ENCODE measurements at regions not wholly inside any gene's neighbourhood (a gene's known extent, or its start where the extent isn't known, plus 50 kb on each side); places are given as distances from the start of the nearest gene placed in this dataset.
"Not testable (repeated sequence)": the region's sequence is repeated elsewhere in the genome, so short reads cannot be mapped to it uniquely, and the experiment has no call there.

GRCh38 chr3:177457204-177457603 lies 259.9 kb upstream of the TBL1XR1 start:
- DNase-seq (ENCODE audit: low spot score): not testable (repeated sequence)

DNA sequence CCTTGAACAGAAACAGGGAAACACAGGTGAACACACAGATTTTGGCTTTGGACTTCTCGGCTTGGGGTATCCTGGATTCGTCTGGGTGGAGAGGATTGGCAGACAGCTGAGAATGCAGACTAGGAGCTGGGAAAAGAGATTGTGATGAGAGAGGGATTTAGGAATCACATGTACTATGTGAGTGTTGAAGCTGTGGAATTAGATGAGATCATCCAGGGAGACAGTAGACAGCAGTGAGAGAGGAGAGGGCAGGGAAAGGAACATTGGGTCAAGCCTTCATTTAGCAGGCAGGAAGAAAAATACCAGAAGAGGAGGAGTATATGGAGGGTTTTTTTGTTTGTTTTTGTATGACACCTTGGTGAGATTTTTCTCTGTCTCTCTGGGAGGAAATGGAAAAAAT lies 262.1 kb upstream of the TBL1XR1 start:
- DNase-seq (ENCODE audit: low spot score): no peak

DNA sequence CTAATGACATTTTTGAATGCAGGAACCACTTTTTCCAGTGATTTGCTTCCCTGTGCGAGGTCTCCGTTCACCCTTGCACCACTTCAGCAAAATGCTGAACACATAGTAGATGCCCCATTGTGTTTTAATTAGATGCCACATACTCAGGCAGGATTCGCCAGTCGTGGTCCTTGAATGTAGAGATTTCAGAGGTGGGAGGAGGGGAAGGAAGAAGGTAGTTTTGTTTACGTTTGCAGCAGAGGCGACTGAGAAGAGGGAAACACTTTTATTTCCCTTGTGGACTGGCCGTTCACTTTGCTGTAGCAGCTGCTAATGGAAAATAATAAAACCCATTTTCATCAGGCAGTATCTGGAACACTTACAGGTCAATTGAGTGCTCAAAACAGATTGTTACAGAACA lies 262.8 kb upstream of the TBL1XR1 start:
- DNase-seq (ENCODE audit: low spot score): no peak

DNA sequence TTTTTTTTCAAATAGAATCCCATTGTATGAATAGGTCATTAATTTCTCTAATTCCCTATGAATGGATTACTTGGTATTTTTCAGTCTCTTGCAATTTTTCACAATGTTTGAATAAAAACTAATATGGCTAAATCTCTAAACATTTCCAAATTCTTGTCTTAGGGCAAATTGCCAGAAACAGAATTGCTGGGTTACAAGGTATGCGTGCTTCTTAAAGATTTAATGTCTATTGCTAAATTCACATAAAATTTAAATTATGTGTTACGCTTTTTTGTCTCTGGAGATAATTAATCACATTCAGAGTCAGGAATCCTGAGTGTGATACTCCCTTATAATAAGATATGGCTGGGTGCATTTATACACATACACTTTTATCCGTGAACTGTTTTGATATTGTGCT lies 264.5 kb upstream of the TBL1XR1 start:
- DNase-seq (ENCODE audit: low spot score): no peak

GRCh38 chr3:177463341-177463740 lies 266.1 kb upstream of the TBL1XR1 start:
- not testable (repeated sequence) for DNase-seq (ENCODE audit: low spot score)

DNA sequence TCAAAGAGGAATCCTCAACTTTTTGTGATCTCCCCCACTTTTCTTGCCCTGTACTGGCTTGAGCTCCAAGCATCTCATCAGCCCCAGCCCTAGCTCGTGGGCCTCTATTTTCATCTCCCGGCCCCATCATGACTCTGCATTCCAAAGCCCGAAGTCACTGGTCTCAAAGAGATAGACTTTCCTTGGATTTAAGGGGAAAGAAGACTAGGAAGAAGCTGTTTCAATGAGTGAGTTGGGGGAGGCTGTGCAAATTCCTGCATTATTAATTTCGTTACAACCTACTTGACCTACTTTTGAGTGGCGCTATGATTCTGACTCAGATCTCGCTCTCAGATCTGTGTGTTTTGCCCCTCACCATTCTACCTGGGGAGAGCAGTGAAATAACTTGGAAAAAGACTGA lies 266.6 kb upstream of the TBL1XR1 start:
- no peak for DNase-seq (ENCODE audit: low spot score)

GRCh38 chr3:177464392-177465256 lies 267.3 kb upstream of the TBL1XR1 start:
- DNase-seq (ENCODE audit: low spot score): no peak

DNA sequence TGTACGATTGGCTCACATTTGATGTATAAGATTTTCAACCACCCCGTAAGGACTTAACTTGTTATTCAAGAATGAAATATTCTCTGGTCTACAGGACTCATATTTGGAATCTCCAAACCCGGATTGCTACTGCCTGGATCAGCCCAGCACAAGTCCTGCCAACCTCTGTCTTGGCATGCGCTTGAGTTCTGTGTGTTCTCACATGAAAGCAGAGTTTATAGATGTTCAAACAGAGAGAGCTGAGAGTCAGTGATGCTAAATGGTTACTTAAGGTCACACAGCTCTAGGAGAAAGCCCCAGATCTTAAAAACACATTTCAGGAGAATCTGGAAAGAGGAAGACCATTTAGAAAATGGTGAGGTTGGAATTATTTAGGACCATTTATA lies 268.0 kb upstream of the TBL1XR1 start:
- DNase-seq (ENCODE audit: low spot score): no peak

DNA sequence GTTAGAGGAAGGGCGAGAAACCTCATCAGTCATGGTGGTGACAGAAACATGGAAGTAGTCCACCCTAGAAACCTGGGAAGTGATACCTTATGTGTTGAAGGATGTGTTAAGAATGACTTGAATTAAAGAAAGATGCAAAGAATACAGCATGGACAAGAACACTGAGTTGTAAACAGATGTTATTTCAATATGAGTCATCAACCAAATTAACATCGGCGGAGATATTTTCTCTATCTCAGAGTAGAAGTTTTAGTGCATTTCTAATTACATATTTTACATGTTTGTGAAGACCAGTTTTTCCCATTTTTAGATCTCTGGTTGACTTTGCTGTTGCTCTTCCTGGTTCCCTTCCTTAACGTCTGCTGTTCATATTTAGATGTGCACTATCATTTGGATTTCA lies 268.8 kb upstream of the TBL1XR1 start:
- no peak for DNase-seq (ENCODE audit: low spot score)

DNA sequence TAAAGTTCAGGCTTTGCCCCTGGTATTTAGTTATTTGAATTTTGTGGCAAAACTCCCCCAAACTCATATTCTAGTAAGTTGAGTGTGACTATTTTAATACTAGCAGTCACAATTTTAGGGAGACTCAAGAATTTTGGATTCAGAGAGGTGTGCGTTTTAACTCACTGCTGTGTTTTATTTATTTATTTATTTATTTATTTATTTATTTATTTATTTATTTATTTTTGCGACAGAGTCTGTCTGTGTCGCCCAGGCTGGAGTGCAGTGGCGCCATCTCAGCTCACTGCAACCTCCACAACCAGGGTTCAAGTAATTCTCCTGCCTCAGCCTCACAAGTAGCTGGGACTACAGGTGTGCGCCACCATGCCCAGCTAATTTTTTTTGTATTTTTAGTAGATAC lies 269.3 kb upstream of the TBL1XR1 start:
- not testable (repeated sequence) for DNase-seq (ENCODE audit: low spot score)

DNA sequence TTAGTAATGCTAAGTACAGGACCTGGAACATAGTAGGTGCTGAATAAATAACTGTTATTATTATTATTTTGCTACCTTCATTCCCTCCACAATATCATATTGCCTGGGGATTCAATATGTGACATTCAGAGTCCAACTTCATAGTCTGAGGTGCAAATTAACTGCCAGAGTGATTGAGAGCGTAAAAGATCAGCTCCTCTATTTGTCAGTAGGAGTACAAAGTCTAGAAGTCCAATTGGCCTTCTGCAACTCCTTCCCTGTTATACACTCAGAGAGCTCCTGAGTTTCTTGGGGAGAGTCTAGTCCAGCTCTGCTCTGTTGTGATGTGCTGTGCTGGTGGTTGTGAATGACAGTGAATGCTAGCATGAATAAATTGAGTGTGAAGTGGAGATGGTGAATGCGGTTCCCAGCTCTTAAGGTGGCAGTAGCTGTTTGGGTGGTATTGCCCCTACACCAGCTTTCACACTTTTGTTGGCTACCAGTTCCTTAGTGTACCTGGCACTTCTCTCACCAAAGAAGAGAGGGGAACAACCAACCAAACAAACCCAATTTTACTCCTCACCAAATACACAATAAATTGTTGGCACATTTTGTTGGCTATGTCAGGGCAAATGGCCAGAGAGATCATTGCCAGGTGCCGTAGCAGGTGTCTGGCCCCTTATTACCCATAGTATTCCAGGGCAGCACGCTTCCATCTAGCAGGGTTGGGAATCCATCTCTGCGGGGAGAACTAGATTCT lies 270.1 kb upstream of the TBL1XR1 start:
- DNase-seq (ENCODE audit: low spot score): no peak

- no peak for DNase-seq (ENCODE audit: low spot score)
These were observed 271.0 kb upstream of the TBL1XR1 start for GRCh38 chr3:177468331-177468730.

DNA sequence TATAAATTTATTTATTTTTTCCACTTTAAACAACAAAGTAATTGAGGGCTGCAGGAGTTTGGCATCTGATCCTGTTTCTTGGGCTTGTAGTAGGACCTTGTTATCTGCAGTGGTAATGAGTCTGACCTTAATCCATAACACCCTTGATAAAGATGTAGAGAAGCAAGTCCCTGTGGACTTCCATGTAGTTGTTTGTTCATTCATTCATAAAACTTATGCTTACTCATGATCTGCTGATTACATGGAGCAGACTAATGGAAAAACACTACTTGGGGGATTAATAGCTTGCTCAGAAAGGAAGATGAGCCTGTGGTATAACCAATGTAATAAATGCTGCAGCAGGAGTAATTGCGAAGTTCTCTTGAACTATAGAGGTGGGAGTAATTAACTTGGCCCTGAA lies 271.5 kb upstream of the TBL1XR1 start:
- DNase-seq (ENCODE audit: low spot score): no peak

GRCh38 chr3:177469216-177469615 lies 271.9 kb upstream of the TBL1XR1 start:
- DNase-seq (ENCODE audit: low spot score): no peak

DNA sequence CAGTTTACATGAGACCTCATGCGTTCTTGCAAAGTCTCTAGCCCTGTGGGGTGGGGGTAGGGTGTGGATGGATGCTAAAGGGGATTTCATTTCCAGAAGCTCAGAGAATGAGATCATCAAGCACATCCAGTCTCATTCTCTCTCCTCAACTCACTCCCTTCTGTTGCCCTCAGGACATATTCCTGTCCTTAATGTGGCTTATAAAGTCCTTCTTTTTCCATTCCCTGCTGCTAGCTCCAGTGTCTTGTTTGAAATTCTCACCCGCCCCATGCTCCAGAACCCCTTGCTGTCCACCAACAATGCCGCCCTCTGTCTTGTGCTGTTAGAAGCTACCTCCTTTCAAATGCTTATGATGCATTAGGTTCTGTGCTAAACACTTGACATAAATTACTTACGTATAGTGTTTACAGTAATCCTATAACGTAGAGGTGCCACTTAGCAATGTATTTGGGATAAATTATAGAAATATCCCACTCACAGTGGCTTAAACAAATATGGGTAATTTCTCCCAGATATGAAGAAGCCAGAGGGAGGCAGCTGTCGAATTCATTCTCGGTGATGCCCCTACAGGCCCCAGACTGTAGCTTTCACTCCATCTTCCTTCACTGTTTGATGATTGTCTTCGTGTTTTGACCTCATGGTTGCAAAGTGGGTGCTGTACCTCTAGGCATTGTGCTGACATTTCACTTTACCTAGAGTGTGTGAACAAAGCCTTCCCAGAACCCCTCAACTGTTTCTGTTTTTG lies 273.1 kb upstream of the TBL1XR1 start:
- DNase-seq (ENCODE audit: low spot score): no peak

GRCh38 chr3:177471733-177472480 lies 274.6 kb upstream of the TBL1XR1 start:
- no peak for DNase-seq (ENCODE audit: low spot score)

GRCh38 chr3:177473184-177473583 lies 275.9 kb upstream of the TBL1XR1 start:
- no peak for DNase-seq (ENCODE audit: low spot score)

GRCh38 chr3:177473903-177474302 lies 276.6 kb upstream of the TBL1XR1 start:
- no peak for DNase-seq (ENCODE audit: low spot score)

DNA sequence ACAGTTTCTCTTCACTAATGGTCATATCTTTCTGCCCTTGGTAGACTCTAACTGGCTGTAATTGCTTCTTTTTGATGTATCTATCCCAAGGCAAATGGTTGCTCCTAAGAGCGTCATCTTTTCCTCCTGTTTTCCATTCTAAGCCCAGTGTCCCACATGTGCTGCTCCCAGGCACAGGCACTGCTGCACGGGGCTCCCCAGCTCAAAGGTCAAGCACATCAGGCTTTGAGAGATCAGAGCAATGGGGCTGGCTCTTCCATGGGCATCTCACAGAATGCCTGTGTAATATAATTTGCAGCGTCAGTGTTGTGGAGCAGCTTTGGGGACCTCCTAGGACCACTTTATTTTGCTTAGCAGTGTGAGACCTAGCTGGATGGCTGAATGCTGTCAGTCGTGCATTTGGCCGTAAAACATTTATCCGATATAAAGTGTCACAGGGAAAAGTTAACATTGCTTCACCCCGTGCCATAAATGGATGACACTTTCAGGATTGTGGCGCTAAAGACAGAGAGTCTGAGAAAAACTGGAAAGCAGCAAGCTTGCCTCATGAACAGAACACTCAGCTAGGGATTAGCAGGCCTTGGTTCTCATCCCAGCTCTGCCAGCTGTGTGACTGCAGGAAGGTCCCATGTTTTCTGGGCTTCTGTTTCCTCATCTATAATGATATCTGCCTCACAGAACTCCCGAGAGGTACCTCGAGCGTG lies 277.5 kb upstream of the TBL1XR1 start:
- no peak for DNase-seq (ENCODE audit: low spot score)

DNA sequence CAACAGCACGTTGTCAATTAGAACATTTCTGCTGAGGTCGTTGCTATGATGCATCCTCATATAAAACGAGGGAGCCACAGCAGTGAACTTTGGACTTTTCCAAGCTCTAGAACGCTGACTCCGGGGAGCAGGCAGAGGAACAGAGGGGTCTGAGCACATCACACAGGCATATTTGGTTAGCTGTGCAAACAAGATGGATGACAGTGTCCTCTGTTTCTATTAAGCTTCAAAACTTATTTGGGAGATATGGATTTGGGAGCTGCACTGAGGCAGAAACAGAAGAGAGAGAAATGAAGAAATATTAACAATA lies 278.0 kb upstream of the TBL1XR1 start:
- no peak for DNase-seq (ENCODE audit: low spot score)

- no peak for DNase-seq (ENCODE audit: low spot score)
These were observed 279.2 kb upstream of the TBL1XR1 start for GRCh38 chr3:177476495-177476894.

Measured in left forelimb (tissue), 1 donor.